NB4 (cell line): ENCODE measurements at regions not wholly inside any gene's neighbourhood (a gene's known extent, or its start where the extent isn't known, plus 50 kb on each side); places are given as distances from the start of the nearest gene placed in this dataset.

Experiments
- CTCF ChIP-seq: IDR thresholded peaks from one replicate; pipeline ENCODE4 v1.5.1; 2012; ENCODE audit warnings: low read depth, low read length
- MYC ChIP-seq: IDR thresholded peaks from 2 replicates; pipeline ENCODE4 v1.6.1; 2011; ENCODE audit warnings: low read depth, low read length
- POLR2A ChIP-seq: IDR thresholded peaks from 2 replicates; pipeline ENCODE4 v1.6.1; 2011; ENCODE audit warnings: mild to moderate bottlenecking; ENCODE audit not compliant: insufficient read length; ENCODE audit errors: extremely low read depth

GRCh38 chr10:117933036-117933435 lies 113.7 kb downstream of the RAB11FIP2 start:
- TF ChIP-seq POLR2A (no peak), CTCF (no peak), MYC (no peak)
